Keratinocyte (primary cell): ENCODE measurements at regions not wholly inside any gene's neighbourhood (a gene's known extent, or its start where the extent isn't known, plus 50 kb on each side); places are given as distances from the start of the nearest gene placed in this dataset.

Experiments used
- DNase-seq: peaks from one replicate; pipeline ENCODE4 v3.0.0-alpha.2; 2011; ENCODE audit warnings: low read depth, missing footprints, low spot score
- FAIRE-seq: peaks from 2 replicates; lab custom pipeline; 2011; peaks lifted over from hg19 to GRCh38; lab: Jason Lieb, UNC
- H2AFZ ChIP-seq: 2 replicates; pipeline ENCODE4 v1.6.0; 2012; ENCODE audit warnings: low read length, control low read depth, inconsistent platforms; ENCODE audit not compliant: control insufficient read depth
- H3K27ac ChIP-seq: 2 replicates; pipeline ENCODE4 v1.5.1; 2011; ENCODE audit warnings: low read length; ENCODE audit not compliant: control insufficient read depth, insufficient read depth
- H3K27me3 ChIP-seq: 3 replicates; pipeline ENCODE4 v1.6.0; 2011; ENCODE audit warnings: low read length; ENCODE audit not compliant: control insufficient read depth, insufficient read depth; ENCODE audit errors: extremely low read depth
- H3K36me3 ChIP-seq, 2 experiments: 2 replicates in 1 of 2; 3 replicates in 1 of 2; pipeline ENCODE4 v1.5.1; 2011; ENCODE audit warnings: low read length in 2 of 2, mild to moderate bottlenecking in 1 of 2; ENCODE audit not compliant: control insufficient read depth in 2 of 2, insufficient read depth in 2 of 2; ENCODE audit errors: extremely low read depth in 1 of 2
- H3K4me1 ChIP-seq: 3 replicates; pipeline ENCODE4 v1.5.1; 2011; ENCODE audit warnings: low read length; ENCODE audit not compliant: control insufficient read depth, insufficient read depth; ENCODE audit errors: extremely low read depth
- H3K4me2 ChIP-seq: 3 replicates; pipeline ENCODE4 v1.6.0; 2011; ENCODE audit warnings: low read depth, low read length; ENCODE audit not compliant: control insufficient read depth, insufficient read depth; ENCODE audit errors: extremely low read depth
- H3K4me3 ChIP-seq, 3 experiments: fragments of 200-600 bp in 1 of 3; sonication (generic) in 1 of 3; 2 replicates in 2 of 3; 3 replicates in 1 of 3; pipeline ENCODE4 v1.5.1; 2011 to 2016; ENCODE audit warnings: low read length in 3 of 3, mild to moderate bottlenecking in 3 of 3, control low read depth in 2 of 3, inconsistent platforms in 1 of 3, low read depth in 1 of 3, mixed read lengths in 1 of 3, mixed run types in 1 of 3, moderate library complexity in 1 of 3; ENCODE audit not compliant: control insufficient read depth in 2 of 3, insufficient read depth in 2 of 3; ENCODE audit errors: extremely low read depth in 1 of 3
- H3K79me2 ChIP-seq: 2 replicates; pipeline ENCODE4 v1.6.0; 2012; ENCODE audit warnings: low read length; ENCODE audit not compliant: control insufficient read depth, insufficient read depth
- H3K9ac ChIP-seq: 3 replicates; pipeline ENCODE4 v1.6.0; 2011; ENCODE audit warnings: low read length; ENCODE audit not compliant: control insufficient read depth, insufficient read depth; ENCODE audit errors: extremely low read depth
- H3K9me1 ChIP-seq: 3 replicates; pipeline ENCODE4 v1.6.0; 2011; ENCODE audit warnings: low read length; ENCODE audit not compliant: control insufficient read depth, insufficient read depth; ENCODE audit errors: extremely low read depth
- H3K9me3 ChIP-seq: 2 replicates; pipeline ENCODE4 v1.5.1; 2012; ENCODE audit warnings: low read depth, low read length; ENCODE audit not compliant: control insufficient read depth
- H4K20me1 ChIP-seq: 3 replicates; pipeline ENCODE4 v1.6.0; 2011; ENCODE audit warnings: low read length; ENCODE audit not compliant: control insufficient read depth, insufficient read depth; ENCODE audit errors: extremely low read depth
- CTCF ChIP-seq, 3 experiments: IDR thresholded peaks in 1 of 3; conservative IDR thresholded peaks in 1 of 3; optimal IDR thresholded peaks in 1 of 3; 2 replicates in 2 of 3; 3 replicates in 1 of 3; pipeline versions ENCODE3 to v1.5.1; 2011; ENCODE audit warnings: low read length in 3 of 3, mild to moderate bottlenecking in 3 of 3, moderate library complexity in 2 of 3, control low read depth in 1 of 3, inconsistent platforms in 1 of 3; ENCODE audit not compliant: insufficient read depth in 2 of 3; ENCODE audit errors: extremely low read depth in 1 of 3
- EZH2 ChIP-seq: IDR thresholded peaks from one replicate; pipeline ENCODE4 v1.6.1; 2012; ENCODE audit warnings: inconsistent platforms, mild to moderate bottlenecking, low read length, moderate library complexity
- dilution Hi-C: fragments of 300-500 bp; cut with MboI; formaldehyde crosslinking; loops from one replicate; pipeline ENCODE4 v1.7.0; 2020; ENCODE audit warnings: low sequenced_read_pairs; ENCODE audit not compliant: extremely low pct_ligation_motif_present

GRCh38 chr1:73537400-73537799 is 660.6 kb downstream of the LRRIQ3 start:
- Histone ChIP-seq H2AFZ (no peak overlapping the region), H3K4me3 (no peak overlapping the region), H3K4me1 (no peaks in the 10 kb centered on the region), H3K27me3 (no peaks in the 10 kb centered on the region), H3K27ac (no peak overlapping the region), H3K9ac (no peak overlapping the region), H4K20me1 (no peaks in the 10 kb centered on the region), H3K9me1 (no peaks in the 10 kb centered on the region), H3K9me3 (no peaks in the 10 kb centered on the region), H3K4me2 (no peak overlapping the region), H3K36me3 (no peaks in the 10 kb centered on the region), H3K79me2 (no peaks in the 10 kb centered on the region)
- no peak for FAIRE-seq
- TF ChIP-seq EZH2 (no peak), CTCF (optimal IDR thresholded peaks at IDR 0.05 in 1 of 3, IDR thresholded peaks at IDR 0.05 in 1 of 3, conservative IDR thresholded peaks at IDR 0.05 in 1 of 3; ENCODE audit: extremely low read depth in 1 of 3, insufficient read depth in 2 of 3, low read length in 3 of 3) (no peak)
- dilution Hi-C loops = no loop called here
- DNase-seq = no peak

- Histone ChIP-seq H3K36me3 (no peaks in the 10 kb centered on the region), H2AFZ (no peak overlapping the region), H3K9ac (no peak overlapping the region), H3K79me2 (no peaks in the 10 kb centered on the region), H3K9me3 (no peaks in the 10 kb centered on the region), H3K27ac (no peak overlapping the region), H3K4me1 (no peaks in the 10 kb centered on the region), H3K4me2 (no peak overlapping the region), H3K27me3 (no peaks in the 10 kb centered on the region), H4K20me1 (no peaks in the 10 kb centered on the region), H3K9me1 (no peaks in the 10 kb centered on the region), H3K4me3 (no peak overlapping the region)
- dilution Hi-C loops = no loop called here
- no peak for TF ChIP-seq CTCF (optimal IDR thresholded peaks at IDR 0.05 in 1 of 3, IDR thresholded peaks at IDR 0.05 in 1 of 3, conservative IDR thresholded peaks at IDR 0.05 in 1 of 3; ENCODE audit: extremely low read depth in 1 of 3, insufficient read depth in 2 of 3, low read length in 3 of 3)
- TF ChIP-seq EZH2 = no peak
- no peak for DNase-seq
- FAIRE-seq = no peak
Measured at GRCh38 chr1:73517603-73518191, 680.3 kb downstream of the LRRIQ3 start.
